HEK293 (cell line): ENCODE measurements at regions not wholly inside any gene's neighbourhood (a gene's known extent, or its start where the extent isn't known, plus 50 kb on each side); places are given as distances from the start of the nearest gene placed in this dataset.

Experiments
- CTCF ChIA-PET: fragments of 350-600 bp; formaldehyde crosslinking; extraction: SDS; loops from one replicate; lab custom pipeline; 2021; ENCODE audit warnings: antibody characterized with exemption; lab: Yijun Ruan, JAX
- POLR2A ChIA-PET: fragments of 300-600 bp; formaldehyde crosslinking; extraction: SDS; loops from one replicate; lab custom pipeline; 2020; ENCODE audit warnings: antibody characterized with exemption, inconsistent platforms; lab: Yijun Ruan, JAX
- H3K27ac ChIP-seq: fragments of 200-500 bp; sonication (Bioruptor generic); 2 replicates; pipeline ENCODE4 v1.5.1; 2014; ENCODE audit warnings: low read depth, low read length, control low read depth, inconsistent platforms; ENCODE audit errors: extremely low read depth
- H3K36me3 ChIP-seq, 2 experiments: fragments of 200-500 bp in 1 of 2; sonication (Bioruptor generic) in 1 of 2; 1 replicate in 1 of 2; 2 replicates in 1 of 2; pipeline ENCODE4 v1.5.1; 2014 to 2017; ENCODE audit warnings: inconsistent platforms in 2 of 2, low read length in 2 of 2; ENCODE audit not compliant: control insufficient read depth in 2 of 2, insufficient read depth in 1 of 2
- H3K4me1 ChIP-seq: fragments of 200-500 bp; sonication (Bioruptor generic); 2 replicates; pipeline ENCODE4 v1.5.1; 2014; ENCODE audit warnings: mild to moderate bottlenecking, low read length, inconsistent platforms; ENCODE audit not compliant: control insufficient read depth, insufficient read depth
- H3K4me3 ChIP-seq: 2 replicates; pipeline ENCODE4 v1.5.1; 2011; ENCODE audit warnings: low read depth, mild to moderate bottlenecking, control low read depth, low read length, moderate library complexity
- H3K9me3 ChIP-seq: fragments of 200-500 bp; sonication (Bioruptor generic); 2 replicates; pipeline ENCODE4 v1.5.1; 2014; ENCODE audit warnings: low read depth, low read length, inconsistent platforms; ENCODE audit not compliant: control insufficient read depth, insufficient read depth
- BCL11B ChIP-seq: fragments of 450-650 bp; formaldehyde crosslinking; IDR thresholded peaks from 2 replicates; pipeline ENCODE4 v1.5.1; 2016; ENCODE audit warnings: low read depth, missing biosample characterization, missing genetic modification characterization
- GLI2 ChIP-seq: fragments of 450-650 bp; formaldehyde crosslinking; IDR thresholded peaks from 2 replicates; pipeline ENCODE4; 2017; ENCODE audit warnings: missing biosample characterization, missing genetic modification characterization, low read depth, borderline replicate concordance
- HOXC10 ChIP-seq: sonication (generic); formaldehyde crosslinking; IDR thresholded peaks from 2 replicates; pipeline ENCODE4 v1.8.1; 2023; ENCODE audit warnings: mild to moderate bottlenecking, missing genetic modification reagents
- KLF16 ChIP-seq: fragments of 450-650 bp; formaldehyde crosslinking; IDR thresholded peaks from 2 replicates; pipeline ENCODE4 v1.5.1; 2017; ENCODE audit warnings: missing biosample characterization, missing genetic modification characterization
- KLF8 ChIP-seq: fragments of 450-650 bp; formaldehyde crosslinking; IDR thresholded peaks from 2 replicates; pipeline ENCODE4 v1.5.1; 2016; ENCODE audit warnings: missing biosample characterization, missing genetic modification characterization
- YY2 ChIP-seq: fragments of 450-650 bp; formaldehyde crosslinking; IDR thresholded peaks from 2 replicates; pipeline ENCODE4 v1.5.1; 2016; ENCODE audit warnings: missing biosample characterization, missing genetic modification characterization
- ZNF10 ChIP-seq: fragments of 450-650 bp; formaldehyde crosslinking; IDR thresholded peaks from 2 replicates; pipeline ENCODE4 v1.5.1; 2017; ENCODE audit warnings: missing biosample characterization, missing genetic modification characterization
- ZNF16 ChIP-seq: fragments of 450-650 bp; formaldehyde crosslinking; IDR thresholded peaks from 2 replicates; pipeline ENCODE4 v1.5.1; 2016; ENCODE audit warnings: low read depth, missing biosample characterization, missing genetic modification characterization
- ZNF248 ChIP-seq: fragments of 450-650 bp; formaldehyde crosslinking; IDR thresholded peaks from 2 replicates; pipeline ENCODE4 v1.5.1; 2017; ENCODE audit warnings: missing biosample characterization, missing genetic modification characterization
- ZNF324 ChIP-seq: fragments of 450-650 bp; formaldehyde crosslinking; IDR thresholded peaks from 2 replicates; pipeline ENCODE4 v1.5.1; 2016; ENCODE audit warnings: missing biosample characterization, missing genetic modification characterization
- ZNF335 ChIP-seq: fragments of 450-650 bp; formaldehyde crosslinking; conservative IDR thresholded peaks from 2 replicates; pipeline ENCODE4 v1.5.1; 2016; ENCODE audit warnings: missing biosample characterization, missing genetic modification characterization
- ZNF423 ChIP-seq: fragments of 450-650 bp; formaldehyde crosslinking; IDR thresholded peaks from 2 replicates; pipeline ENCODE4 v1.5.1; 2016; ENCODE audit warnings: missing biosample characterization, missing genetic modification characterization
- ZNF426 ChIP-seq: fragments of 450-650 bp; formaldehyde crosslinking; IDR thresholded peaks from 2 replicates; pipeline ENCODE4 v1.5.1; 2017; ENCODE audit warnings: missing biosample characterization, missing genetic modification characterization, mild to moderate bottlenecking, inconsistent platforms, moderate library complexity
- ZNF544 ChIP-seq: fragments of 450-650 bp; formaldehyde crosslinking; IDR thresholded peaks from 2 replicates; pipeline ENCODE4 v1.5.0; 2017; ENCODE audit warnings: missing biosample characterization, missing genetic modification characterization
- ZNF549 ChIP-seq: fragments of 450-650 bp; IDR thresholded peaks from 2 replicates; pipeline ENCODE4 v1.5.1; 2018; ENCODE audit warnings: missing biosample characterization, missing genetic modification characterization, mild to moderate bottlenecking, inconsistent platforms, moderate library complexity
- ZNF555 ChIP-seq: fragments of 450-650 bp; formaldehyde crosslinking; conservative IDR thresholded peaks from 2 replicates; pipeline ENCODE4 v1.5.1; 2017; ENCODE audit warnings: missing biosample characterization, mild to moderate bottlenecking, missing genetic modification characterization, inconsistent platforms
- ZNF561 ChIP-seq: fragments of 450-650 bp; IDR thresholded peaks from 2 replicates; pipeline ENCODE4 v1.5.1; 2018; ENCODE audit warnings: missing biosample characterization, missing genetic modification characterization, borderline replicate concordance
- ZNF747 ChIP-seq: fragments of 450-650 bp; formaldehyde crosslinking; IDR thresholded peaks from 2 replicates; pipeline ENCODE4 v1.5.1; 2016; ENCODE audit warnings: missing biosample characterization, missing genetic modification characterization
- ZNF768 ChIP-seq: fragments of 450-650 bp; formaldehyde crosslinking; IDR thresholded peaks from 2 replicates; pipeline ENCODE4 v1.5.1; 2018; ENCODE audit warnings: missing biosample characterization, mild to moderate bottlenecking, missing genetic modification characterization
- ZSCAN23 ChIP-seq: fragments of 450-650 bp; formaldehyde crosslinking; IDR thresholded peaks from 2 replicates; pipeline ENCODE4 v1.5.1; 2016; ENCODE audit warnings: missing biosample characterization, missing genetic modification characterization
- TF ChIP-seq, protein P1 (sequence below): fragments of 450-650 bp; formaldehyde crosslinking; IDR thresholded peaks from 2 replicates; pipeline ENCODE4 v1.5.1; 2016; ENCODE audit warnings: missing biosample characterization, missing genetic modification characterization
- TF ChIP-seq, protein P2 (sequence below): fragments of 450-650 bp; formaldehyde crosslinking; IDR thresholded peaks from 2 replicates; pipeline ENCODE4 v1.5.1; 2016; ENCODE audit warnings: missing biosample characterization, missing genetic modification characterization
- TF ChIP-seq, protein P3 (sequence below): fragments of 450-650 bp; formaldehyde crosslinking; IDR thresholded peaks from 2 replicates; pipeline ENCODE4 v1.5.1; 2017; ENCODE audit warnings: missing biosample characterization, missing genetic modification characterization

DNA sequence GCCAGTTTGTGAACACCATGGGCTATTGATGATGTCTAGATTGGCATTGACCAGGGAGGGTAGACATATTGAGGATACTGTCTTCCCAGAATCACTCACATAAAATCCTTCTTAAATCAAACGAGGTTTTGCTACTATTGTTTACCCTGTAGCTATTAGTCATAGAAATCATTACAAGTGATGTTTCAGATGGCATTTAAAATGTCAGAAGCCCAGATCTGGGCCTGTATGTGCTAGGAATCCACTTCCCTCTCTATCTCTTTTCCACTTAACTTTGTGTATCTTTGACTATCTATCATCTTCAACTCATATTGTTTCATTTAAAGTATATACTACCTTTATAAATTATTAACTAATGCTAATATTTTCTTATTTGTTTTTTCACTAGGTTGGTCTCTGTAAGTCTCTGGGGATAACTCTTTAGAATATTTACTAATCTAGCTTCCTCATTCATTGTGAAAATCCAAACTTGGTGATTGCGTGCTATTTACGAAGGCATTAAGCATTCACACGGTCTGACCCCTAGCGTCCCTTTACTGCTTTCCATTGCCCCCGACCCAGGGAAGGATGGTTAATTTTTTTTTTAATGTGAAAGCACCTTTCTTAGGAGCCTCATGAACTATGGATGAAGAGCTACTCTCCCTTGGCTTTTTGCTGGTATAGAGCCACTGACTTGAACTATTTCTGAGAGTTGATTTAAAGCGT, 281.8 kb downstream of the GPATCH2 start:
- ChIA-PET CTCF (no interaction called here), POLR2A (no interaction called here)

DNA sequence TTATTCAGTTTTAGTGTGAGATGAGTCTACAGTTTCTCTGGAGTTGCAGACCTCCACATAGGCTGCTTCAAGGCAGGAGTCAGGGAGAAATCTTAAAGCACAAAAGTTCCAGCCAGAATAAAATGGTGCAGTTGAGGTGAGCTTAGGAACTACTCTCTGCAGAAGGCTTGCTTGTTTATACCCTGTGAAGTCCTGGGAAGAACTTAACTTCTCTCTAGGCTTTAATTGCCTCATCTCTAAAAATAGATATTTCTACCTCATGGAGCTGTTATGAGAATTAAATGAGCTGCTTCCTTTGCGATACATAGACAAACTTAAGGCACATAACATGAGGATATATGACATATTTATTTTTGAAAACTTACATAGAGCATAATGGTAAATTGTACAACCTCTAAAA, 286.2 kb downstream of the GPATCH2 start:
- CTCF ChIA-PET, result no interaction called here
- no peaks in the 10 kb centered on the region for H3K4me1 ChIP-seq
- no peaks in the 10 kb centered on the region for H3K36me3 ChIP-seq
- no peak for TF ChIP-seq ZNF555 (tag by site-specific recombination)
- no peak overlapping the region for H3K4me3 ChIP-seq
- POLR2A ChIA-PET, result no interaction called here
- no peak overlapping the region for H3K27ac ChIP-seq
- no peaks in the 10 kb centered on the region for H3K9me3 ChIP-seq

More for the DNA sequence above, 281.8 kb downstream of the GPATCH2 start:
- Histone ChIP-seq H3K36me3 (no peaks in the 10 kb centered on the region), H3K9me3 (no peaks in the 10 kb centered on the region), H3K4me1 (no peaks in the 10 kb centered on the region), H3K4me3 (no peak overlapping the region), H3K27ac (no peak overlapping the region)
- TF ChIP-seq, protein P1, sequence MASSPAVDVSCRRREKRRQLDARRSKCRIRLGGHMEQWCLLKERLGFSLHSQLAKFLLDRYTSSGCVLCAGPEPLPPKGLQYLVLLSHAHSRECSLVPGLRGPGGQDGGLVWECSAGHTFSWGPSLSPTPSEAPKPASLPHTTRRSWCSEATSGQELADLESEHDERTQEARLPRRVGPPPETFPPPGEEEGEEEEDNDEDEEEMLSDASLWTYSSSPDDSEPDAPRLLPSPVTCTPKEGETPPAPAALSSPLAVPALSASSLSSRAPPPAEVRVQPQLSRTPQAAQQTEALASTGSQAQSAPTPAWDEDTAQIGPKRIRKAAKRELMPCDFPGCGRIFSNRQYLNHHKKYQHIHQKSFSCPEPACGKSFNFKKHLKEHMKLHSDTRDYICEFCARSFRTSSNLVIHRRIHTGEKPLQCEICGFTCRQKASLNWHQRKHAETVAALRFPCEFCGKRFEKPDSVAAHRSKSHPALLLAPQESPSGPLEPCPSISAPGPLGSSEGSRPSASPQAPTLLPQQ, result no peak
- TF ChIP-seq, protein P2, sequence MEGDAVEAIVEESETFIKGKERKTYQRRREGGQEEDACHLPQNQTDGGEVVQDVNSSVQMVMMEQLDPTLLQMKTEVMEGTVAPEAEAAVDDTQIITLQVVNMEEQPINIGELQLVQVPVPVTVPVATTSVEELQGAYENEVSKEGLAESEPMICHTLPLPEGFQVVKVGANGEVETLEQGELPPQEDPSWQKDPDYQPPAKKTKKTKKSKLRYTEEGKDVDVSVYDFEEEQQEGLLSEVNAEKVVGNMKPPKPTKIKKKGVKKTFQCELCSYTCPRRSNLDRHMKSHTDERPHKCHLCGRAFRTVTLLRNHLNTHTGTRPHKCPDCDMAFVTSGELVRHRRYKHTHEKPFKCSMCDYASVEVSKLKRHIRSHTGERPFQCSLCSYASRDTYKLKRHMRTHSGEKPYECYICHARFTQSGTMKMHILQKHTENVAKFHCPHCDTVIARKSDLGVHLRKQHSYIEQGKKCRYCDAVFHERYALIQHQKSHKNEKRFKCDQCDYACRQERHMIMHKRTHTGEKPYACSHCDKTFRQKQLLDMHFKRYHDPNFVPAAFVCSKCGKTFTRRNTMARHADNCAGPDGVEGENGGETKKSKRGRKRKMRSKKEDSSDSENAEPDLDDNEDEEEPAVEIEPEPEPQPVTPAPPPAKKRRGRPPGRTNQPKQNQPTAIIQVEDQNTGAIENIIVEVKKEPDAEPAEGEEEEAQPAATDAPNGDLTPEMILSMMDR (tag by site-specific recombination), result no peak
- no peak for TF ChIP-seq ZNF426 (tag by site-specific recombination)
- TF ChIP-seq ZSCAN23 (tag by site-specific recombination), result no peak
- TF ChIP-seq ZNF747 (tag by site-specific recombination), result no peak
- no peak for TF ChIP-seq KLF8 (tag by site-specific recombination)
- no peak for TF ChIP-seq HOXC10 (CRISPR knock-in tag)
- no peak for TF ChIP-seq ZNF248

DNA sequence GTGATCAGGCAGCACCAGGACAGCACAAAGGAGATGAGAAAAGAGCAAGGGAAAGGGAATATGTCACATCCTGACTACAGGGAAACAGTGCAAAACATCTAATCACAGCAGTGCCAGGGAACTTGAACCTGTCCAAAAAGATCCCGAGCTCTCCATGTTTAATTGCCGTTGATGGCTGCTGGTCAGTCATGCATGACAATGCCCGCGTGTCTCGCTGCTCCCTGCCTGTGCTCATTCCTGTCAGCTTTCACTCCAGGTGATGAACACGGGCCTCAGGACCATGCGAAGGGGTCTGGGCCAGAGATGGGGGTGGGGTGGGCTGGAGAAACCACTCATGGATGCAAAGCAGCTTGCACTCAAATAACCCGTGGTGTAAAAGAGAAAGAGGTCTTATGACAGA, 287.0 kb downstream of the GPATCH2 start:
- TF ChIP-seq BCL11B (tag by site-specific recombination), result no peak
- TF ChIP-seq GLI2, result no peak
- 0 out of 2 replicates have a peak, but pooled peaks have one; percentile 27 for TF ChIP-seq ZNF335
- H3K4me1 ChIP-seq, result no peaks in the 10 kb centered on the region
- no peak overlapping the region for H3K4me3 ChIP-seq
- H3K27ac ChIP-seq, result no peak overlapping the region
- H3K36me3 ChIP-seq, result no peaks in the 10 kb centered on the region
- CTCF ChIA-PET, result no interaction called here
- H3K9me3 ChIP-seq, result no peaks in the 10 kb centered on the region
- POLR2A ChIA-PET, result no interaction called here

DNA sequence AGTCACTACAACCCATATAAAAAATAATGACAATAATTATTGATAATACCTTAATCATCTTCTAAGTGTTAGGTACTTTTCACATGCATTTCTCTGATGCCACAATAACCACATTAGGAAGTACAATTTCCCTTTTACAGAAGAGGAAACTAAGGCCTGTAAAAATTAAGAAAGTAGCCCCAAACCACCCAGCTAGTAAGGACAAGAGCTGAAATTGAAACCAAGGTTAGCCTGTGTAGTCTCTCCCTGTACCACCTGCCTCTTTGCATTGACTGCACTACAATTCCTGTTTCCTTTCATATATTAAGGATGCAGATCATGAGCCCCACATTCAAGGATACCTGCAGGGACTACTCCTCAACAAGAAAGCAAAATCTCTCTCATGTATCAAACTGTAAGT, 288.8 kb downstream of the GPATCH2 start:
- Histone ChIP-seq H3K36me3 (no peaks in the 10 kb centered on the region), H3K27ac (no peak overlapping the region), H3K4me1 (no peaks in the 10 kb centered on the region), H3K4me3 (no peak overlapping the region), H3K9me3 (no peaks in the 10 kb centered on the region)
- ChIA-PET POLR2A (no interaction called here), CTCF (interaction anchor here (0.6 kb wide), 2 partner anchors 544 to 1288 kb away, joined by 3 to 4 read pairs; no protein-coding TSS in a partner anchor)
- no peak for TF ChIP-seq KLF16 (tag by site-specific recombination)
- TF ChIP-seq ZNF549, result no peak
- TF ChIP-seq, protein P3, sequence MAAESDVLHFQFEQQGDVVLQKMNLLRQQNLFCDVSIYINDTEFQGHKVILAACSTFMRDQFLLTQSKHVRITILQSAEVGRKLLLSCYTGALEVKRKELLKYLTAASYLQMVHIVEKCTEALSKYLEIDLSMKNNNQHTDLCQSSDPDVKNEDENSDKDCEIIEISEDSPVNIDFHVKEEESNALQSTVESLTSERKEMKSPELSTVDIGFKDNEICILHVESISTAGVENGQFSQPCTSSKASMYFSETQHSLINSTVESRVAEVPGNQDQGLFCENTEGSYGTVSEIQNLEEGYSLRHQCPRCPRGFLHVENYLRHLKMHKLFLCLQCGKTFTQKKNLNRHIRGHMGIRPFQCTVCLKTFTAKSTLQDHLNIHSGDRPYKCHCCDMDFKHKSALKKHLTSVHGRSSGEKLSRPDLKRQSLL (tag by site-specific recombination), result no peak
- TF ChIP-seq, protein P2 (tag by site-specific recombination), result no peak
- no peak for TF ChIP-seq ZNF16 (tag by site-specific recombination)
- TF ChIP-seq ZNF10, result no peak
- no peak for TF ChIP-seq ZNF324 (tag by site-specific recombination)
- no peak for TF ChIP-seq ZNF561 (tag by site-specific recombination)
- no peak for TF ChIP-seq YY2 (tag by site-specific recombination)
- no peak for TF ChIP-seq ZNF544 (tag by site-specific recombination)
- no peak for TF ChIP-seq ZNF423 (tag by site-specific recombination)
- no peak for TF ChIP-seq ZNF768 (tag by site-specific recombination)
